NCI-H1048 (cell line): ENCODE measurements at regions not wholly inside any gene's neighbourhood (a gene's known extent, or its start where the extent isn't known, plus 50 kb on each side); places are given as distances from the start of the nearest gene placed in this dataset.

Source experiments
- DNase-seq: peaks from one replicate; lab custom pipeline; 2025; lab: John Stamatoyannopoulos, UW

DNA sequence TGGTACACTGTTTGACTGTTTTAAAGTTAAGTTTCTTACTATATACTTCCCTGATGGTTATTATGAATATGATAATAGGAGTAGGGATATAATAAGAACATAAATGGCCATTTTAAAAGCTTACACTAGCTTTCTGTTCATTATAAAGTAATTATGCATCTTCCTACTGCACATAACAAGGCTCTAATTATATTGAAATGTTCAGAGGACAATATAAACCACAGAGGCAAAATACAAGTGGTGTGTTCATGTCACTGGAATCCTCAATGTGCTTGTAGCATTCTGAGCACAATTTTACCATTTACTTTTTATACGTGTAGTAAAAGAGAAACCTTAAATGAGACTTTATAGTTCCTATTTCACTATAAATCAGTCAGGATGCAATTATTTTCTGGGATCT lies 268.3 kb downstream of the TMA16 start:
- DNase-seq = no peak

- DNase-seq = no peak
Observed at GRCh38 chr4:163764569-163764968, 270.1 kb downstream of the TMA16 start.

GRCh38 chr4:163768014-163768413 lies 273.5 kb downstream of the TMA16 start:
- DNase-seq = no peak

DNA sequence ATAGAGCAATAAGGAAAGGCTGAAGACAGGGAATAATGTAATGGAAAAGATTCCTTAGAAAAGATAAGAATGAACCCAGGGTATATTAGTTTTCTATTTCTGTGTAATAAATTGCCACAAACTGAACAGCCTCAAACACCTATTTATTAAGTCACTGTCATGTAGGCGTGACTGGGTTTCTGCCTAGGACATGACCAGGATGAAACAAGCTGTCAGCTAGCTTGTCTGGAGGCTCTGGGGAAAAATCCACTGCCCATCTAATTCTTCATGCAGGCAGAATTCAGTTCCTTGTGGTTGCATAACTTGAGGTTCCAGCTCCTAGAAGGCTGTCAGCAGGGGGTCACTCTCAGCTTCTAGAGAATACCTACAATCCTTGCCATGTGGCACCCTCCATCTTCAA lies 277.7 kb downstream of the TMA16 start:
- no peak for DNase-seq

DNA sequence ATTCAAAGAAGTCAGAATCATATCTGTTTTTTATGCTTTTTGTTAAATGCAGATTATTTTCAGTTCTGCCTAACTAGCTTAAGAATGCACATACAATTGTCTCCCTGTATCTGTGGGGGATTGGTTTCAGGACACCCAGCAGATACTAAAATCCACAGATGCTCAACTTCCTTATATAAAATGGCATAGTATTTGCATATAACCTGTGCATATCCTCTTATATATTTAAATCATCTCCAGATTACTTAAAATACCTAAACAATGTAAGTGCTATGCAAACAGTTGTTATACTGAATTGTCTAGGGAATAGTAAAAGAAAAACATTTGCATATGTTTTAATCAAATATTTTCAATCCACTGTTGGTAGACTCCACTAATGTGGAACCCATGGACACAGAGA lies 279.4 kb downstream of the TMA16 start:
- DNase-seq = peak; percentile 57

- no peak for DNase-seq
Observed at GRCh38 chr4:163776957-163777356, 282.5 kb downstream of the TMA16 start.

- DNase-seq = no peak
Observed at GRCh38 chr4:163781726-163782125, 287.2 kb downstream of the TMA16 start.

DNA sequence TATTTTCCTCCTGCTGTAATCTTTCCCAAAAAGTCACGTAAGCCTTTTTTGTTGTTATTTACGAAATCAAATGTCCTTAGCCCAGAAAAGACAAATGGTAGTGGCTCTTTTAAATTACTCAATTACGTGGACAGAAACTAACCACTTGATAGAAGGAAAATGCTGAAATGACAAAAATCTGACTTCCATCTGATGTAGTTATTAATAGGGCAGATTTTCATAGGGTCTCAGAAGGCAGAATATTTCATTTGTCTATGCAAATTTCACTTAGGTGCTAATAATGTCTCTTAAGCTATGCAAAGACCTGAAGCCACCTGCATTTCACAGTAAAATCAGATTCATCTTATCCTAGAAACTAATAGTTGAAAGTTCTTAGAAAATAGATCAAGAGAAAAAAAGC lies 295.7 kb downstream of the TMA16 start:
- no peak for DNase-seq

- no peak for DNase-seq
Observed at GRCh38 chr4:163795885-163796284, 301.4 kb downstream of the TMA16 start.

DNA sequence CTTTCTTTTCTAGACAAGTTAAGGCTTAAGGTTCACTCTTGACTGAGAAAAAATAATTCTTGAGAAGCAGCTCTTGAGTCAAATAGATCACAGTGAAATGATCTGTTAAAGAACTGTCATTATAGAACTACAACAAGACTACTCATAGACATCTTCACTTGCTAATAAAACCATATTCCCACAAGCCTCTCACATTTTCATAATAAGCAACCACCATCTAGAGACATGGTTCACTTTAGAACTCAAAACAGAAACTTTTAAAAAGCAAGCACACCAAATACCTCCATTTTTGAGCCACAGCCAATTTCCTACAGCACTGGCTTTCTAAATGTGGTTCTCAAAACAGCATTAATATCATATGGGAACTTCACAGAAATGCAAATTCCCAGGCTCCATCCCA lies 309.5 kb downstream of the TMA16 start:
- DNase-seq = no peak

DNA sequence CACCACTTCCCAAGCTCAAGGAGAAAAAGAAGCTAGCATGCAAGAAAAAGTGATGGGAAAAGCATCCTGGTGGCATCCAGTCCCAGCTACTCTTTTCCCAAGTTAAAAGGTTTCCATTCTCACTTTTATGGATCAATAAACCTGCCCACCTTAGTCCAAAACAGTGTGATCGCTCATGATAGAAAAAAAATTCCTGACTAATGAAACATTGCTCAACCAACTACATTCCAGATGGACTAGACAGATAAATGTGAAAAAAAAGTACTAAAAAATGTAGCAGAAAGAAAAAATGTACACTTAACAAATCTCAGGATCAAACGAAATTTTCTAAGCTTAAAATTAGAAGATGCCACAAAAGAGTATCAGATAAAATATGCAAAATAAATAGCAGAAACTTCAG lies 312.2 kb downstream of the TMA16 start:
- DNase-seq = no peak

- no peak for DNase-seq
Observed at GRCh38 chr4:163808011-163808410, 313.5 kb downstream of the TMA16 start.

- no peak for DNase-seq
Observed at GRCh38 chr4:163810755-163811154, 316.3 kb downstream of the TMA16 start.

- DNase-seq = no peak
Observed at GRCh38 chr4:163815776-163816175, 321.3 kb downstream of the TMA16 start.

DNA sequence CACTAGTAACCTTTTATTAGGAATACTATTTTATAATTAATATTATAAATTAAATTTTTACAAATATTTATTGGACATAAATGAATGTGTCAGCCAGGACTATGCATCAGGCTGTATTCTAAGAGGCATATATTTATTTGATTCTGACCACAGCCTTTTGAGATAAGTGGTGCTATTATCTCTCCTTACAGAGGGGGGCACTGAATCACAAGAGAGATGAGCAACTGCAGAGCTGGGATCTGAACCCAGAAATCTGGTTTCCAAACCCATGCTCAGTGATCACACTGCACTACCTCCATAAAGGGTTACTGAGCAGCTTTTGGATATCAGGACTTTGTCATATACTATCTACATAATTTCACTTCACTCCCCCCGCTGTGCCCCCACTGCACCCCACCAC lies 322.0 kb downstream of the TMA16 start:
- DNase-seq = no peak

GRCh38 chr4:163818673-163819072 lies 324.2 kb downstream of the TMA16 start:
- DNase-seq = no peak

DNA sequence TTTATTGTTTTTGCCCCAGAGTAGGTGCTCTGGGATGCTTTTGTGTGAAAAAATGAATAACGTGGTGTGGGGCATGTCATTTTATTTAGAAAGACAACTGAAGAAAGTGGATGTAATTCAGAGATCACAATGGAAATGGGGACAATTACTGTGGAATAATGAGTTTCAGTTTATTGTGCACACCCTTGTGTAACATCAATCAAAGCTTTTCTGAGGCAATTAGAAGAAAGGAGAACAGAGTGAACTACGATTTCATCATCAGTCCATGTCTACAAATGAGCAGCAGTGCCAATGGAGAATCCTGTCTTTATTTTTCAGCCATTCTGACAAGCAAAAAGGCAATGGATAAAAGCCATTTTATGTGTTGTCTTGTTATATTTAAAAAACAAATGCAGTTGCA lies 339.2 kb downstream of the TMA16 start:
- DNase-seq = no peak

DNA sequence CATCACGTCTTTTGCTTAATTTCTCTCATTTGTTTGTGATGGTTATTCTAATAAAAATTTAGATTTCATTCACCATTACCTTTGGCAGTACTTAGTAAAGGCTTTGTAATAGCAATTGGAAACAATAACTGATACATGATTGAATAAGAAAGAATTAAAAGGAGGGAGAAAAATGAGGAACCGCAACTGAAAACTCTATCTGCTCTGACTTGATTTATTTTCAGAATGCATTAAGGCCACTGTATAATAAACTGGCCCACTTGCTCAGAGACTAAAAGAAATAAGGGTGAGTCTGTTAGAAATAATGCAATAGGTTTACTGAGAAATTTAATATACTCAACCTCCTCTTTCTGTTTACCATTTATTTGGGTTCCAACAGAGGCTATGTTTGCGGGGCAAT lies 351.5 kb downstream of the TMA16 start:
- DNase-seq = no peak

DNA sequence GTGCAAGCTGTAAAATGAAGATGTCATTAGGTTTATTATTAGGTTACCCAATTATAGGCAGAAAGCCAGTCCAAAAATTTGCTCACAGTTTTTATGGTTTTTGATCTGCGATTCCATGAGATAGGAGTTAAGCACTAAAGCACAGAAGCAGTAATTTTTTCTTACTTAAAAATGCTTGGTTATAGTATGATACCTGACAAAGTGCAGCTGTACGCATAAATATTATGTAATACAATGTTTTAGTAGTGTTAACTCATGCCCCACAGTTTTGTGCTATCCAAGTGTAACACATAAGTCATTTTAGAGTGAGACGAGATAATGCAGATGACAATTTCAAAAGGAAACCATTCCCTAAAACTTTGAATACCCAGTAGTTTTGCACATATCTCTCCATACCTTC lies 357.8 kb downstream of the TMA16 start:
- no peak for DNase-seq

- no peak for DNase-seq
Observed at GRCh38 chr4:163857903-163858302, 363.4 kb downstream of the TMA16 start.

DNA sequence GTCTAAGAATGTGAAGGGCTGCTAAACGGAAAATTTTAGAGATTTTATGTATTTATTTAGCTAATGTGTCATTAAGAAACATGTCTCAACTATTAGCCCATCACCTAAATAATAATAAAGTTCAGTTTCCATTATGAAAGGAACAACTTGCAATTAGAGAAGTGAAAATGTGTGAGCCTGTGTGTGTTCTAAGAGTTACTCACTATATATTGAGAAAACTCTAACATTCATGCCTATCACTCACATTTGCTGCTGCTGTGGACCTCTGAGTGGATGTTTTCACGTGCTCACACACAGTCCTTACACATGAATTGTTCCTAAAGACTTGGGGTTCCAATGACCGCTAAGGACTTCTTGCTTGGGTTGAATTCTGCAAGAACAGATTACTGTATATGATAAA lies 364.0 kb downstream of the TMA16 start:
- DNase-seq = no peak

DNA sequence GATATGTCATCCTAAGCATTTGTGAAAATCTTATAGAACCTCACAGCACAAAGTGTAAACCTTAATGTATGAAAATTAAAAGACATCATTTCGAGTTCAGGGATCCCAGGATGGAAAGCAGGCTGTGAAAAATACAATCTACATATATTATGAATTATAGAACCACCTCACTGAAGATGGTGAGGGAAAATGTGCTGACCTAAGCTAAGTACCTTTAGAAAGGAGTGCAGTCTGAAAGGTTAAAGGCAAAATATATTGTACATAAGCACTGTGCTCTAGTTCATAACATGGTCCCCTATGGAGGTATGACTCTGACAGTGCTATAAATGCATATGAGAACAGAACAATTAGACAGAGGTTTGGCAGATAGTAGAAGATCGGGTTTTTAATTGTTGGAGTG lies 368.6 kb downstream of the TMA16 start:
- DNase-seq = no peak

GRCh38 chr4:163865010-163865409 lies 370.5 kb downstream of the TMA16 start:
- DNase-seq = no peak

DNA sequence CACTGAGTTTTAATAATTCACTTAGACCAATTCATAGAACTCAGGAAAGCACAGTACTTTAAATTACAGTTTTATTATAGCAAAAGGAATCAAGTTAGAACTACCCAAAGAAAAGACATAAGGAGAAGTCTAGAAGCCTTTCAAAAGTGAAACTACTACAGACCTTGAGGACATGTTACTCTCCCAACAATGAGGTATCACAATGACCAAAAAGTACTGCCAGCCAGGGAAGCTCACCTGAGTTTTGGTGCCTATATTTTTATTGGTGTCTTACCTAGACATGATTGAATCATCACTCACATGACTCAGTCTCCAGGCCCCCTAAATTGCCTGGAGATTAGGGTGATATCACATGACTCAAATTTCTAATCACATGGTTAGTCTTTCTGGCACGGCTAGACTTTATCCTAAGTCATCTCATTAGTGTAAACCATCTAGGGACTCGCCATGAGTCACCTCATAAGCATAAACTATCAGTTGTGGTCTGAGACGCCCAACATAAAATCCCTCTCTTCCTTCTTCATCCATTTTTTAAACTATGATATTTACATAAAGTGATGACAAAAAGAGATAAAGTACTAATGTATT lies 372.3 kb downstream of the TMA16 start:
- DNase-seq = no peak

DNA sequence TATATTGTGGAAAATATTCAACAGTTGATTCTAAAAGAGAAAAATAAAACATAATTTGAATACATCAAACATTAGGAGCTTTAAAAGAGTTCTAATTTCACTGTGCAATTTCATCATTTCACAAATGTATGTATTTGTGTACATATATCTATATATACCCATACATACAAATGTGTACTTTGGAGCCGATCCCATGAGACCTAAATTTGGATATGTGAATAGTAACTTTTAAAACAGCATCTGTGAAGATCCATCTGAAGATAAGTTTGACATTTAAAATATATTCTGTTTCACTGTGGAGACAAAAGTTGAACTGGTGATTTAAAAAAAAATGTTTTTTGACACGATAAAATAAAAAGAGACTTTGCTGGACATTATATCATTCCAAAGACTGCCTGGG lies 374.0 kb downstream of the TMA16 start:
- DNase-seq = no peak
